Gastrocnemius medialis (tissue), 4 donors: ENCODE measurements at regions not wholly inside any gene's neighbourhood (a gene's known extent, or its start where the extent isn't known, plus 50 kb on each side); places are given as distances from the start of the nearest gene placed in this dataset.

ENCODE experiments used
- ATAC-seq, 2 donors: fragments of 150-250 bp; one replicate each; pipeline ENCODE4 v1.9.1; 2016
- DNase-seq, 2 donors: peaks; one replicate each; pipeline ENCODE4 v3.0.0-alpha.2; 2019
- H3K27ac ChIP-seq, 4 donors: fragments of 200-600 bp; sonication (generic); 1 replicate in 1 of 4; 2 replicates in 3 of 4; pipeline ENCODE4 v1.5.1; 2016 to 2018; ENCODE audit warnings: mild to moderate bottlenecking in 2 of 4, moderate library complexity in 1 of 4
- H3K27me3 ChIP-seq, 3 donors: fragments of 200-600 bp; sonication (generic) in 2 of 3; 1 replicate in 1 of 3; 2 replicates in 2 of 3; pipeline versions ENCODE4 v1.5.1 to v1.6.0; 2016 to 2019; ENCODE audit warnings: mild to moderate bottlenecking in 1 of 3, moderate library complexity in 1 of 3
- H3K36me3 ChIP-seq, 2 donors: fragments of 200-600 bp; sonication (generic) in 1 of 2; one replicate each; pipeline ENCODE4 v1.5.1; 2017 to 2018
- H3K4me1 ChIP-seq, 2 donors: fragments of 200-600 bp; sonication (generic) in 1 of 2; one replicate each; pipeline ENCODE4 v1.5.1; 2016 to 2017; ENCODE audit warnings: mild to moderate bottlenecking in 2 of 2
- H3K4me3 ChIP-seq, 4 donors: fragments of 200-600 bp; sonication (generic) in 3 of 4; 1 replicate in 1 of 4; 2 replicates in 3 of 4; pipeline ENCODE4 v1.5.1; 2016 to 2019; ENCODE audit warnings: mild to moderate bottlenecking in 2 of 4
- H3K9me3 ChIP-seq, 3 donors: fragments of 200-600 bp; sonication (generic) in 2 of 3; 1 replicate in 1 of 3; 2 replicates in 2 of 3; pipeline ENCODE4 v1.5.1; 2016 to 2019
- CTCF ChIP-seq, 5 experiments: fragments of 450-650 bp in 3 of 5; fragments of 200-600 bp in 2 of 5; sonication (generic) in 2 of 5; IDR thresholded peaks in 4 of 5; conservative IDR thresholded peaks in 1 of 5; 1 replicate in 4 of 5; 2 replicates in 1 of 5; pipeline ENCODE4 v1.5.1; 2016 to 2019; ENCODE audit warnings: antibody characterized with exemption in 5 of 5, mild to moderate bottlenecking in 3 of 5, moderate library complexity in 3 of 5
- POLR2A ChIP-seq, 2 donors: fragments of 450-650 bp; IDR thresholded peaks; one replicate each; pipeline ENCODE4 v1.6.1; 2017; ENCODE audit warnings: antibody characterized with exemption in 2 of 2, mild to moderate bottlenecking in 2 of 2, moderate library complexity in 2 of 2
- in situ Hi-C, 4 donors: fragments of 200-750 bp; cut with MboI; loops; one replicate each; pipeline versions ENCODE4 v1.15.0 to v1.8.0; 2017; ENCODE audit warnings: low sequenced_read_pairs in 4 of 4
- intact Hi-C: fragments of 100-400 bp; cut with DNase I; formaldehyde crosslinking; loops from one replicate; pipeline ENCODE4 v1.15.1; 2023; ENCODE audit warnings: low total_unique reads

GRCh38 chr18:2212598-2213205 lies 358.6 kb downstream of the METTL4 start:
- in situ Hi-C loops (no loop called here), intact Hi-C loops (no loop called here)
- no peaks in the 10 kb centered on the region for H3K27me3 ChIP-seq
- no peak overlapping the region for H3K4me3 ChIP-seq
- H3K27ac ChIP-seq: no peak overlapping the region
- no peak for TF ChIP-seq POLR2A (IDR thresholded peaks at IDR 0.05)
- TF ChIP-seq CTCF (IDR thresholded peaks at IDR 0.05 in 4 of 5, conservative IDR thresholded peaks at IDR 0.05 in 1 of 5): no peak
- no peaks in the 10 kb centered on the region for H3K9me3 ChIP-seq
- H3K36me3 ChIP-seq: no peaks in the 10 kb centered on the region
- DNase-seq (no peak), ATAC-seq (no peak)
- no peaks in the 10 kb centered on the region for H3K4me1 ChIP-seq

GRCh38 chr18:2213905-2214304 lies 357.4 kb downstream of the METTL4 start:
- TF ChIP-seq CTCF (IDR thresholded peaks at IDR 0.05 in 4 of 5, conservative IDR thresholded peaks at IDR 0.05 in 1 of 5): no peak
- TF ChIP-seq POLR2A (IDR thresholded peaks at IDR 0.05): no peak
- Histone ChIP-seq H3K27me3 (no peaks in the 10 kb centered on the region), H3K27ac (no peak overlapping the region), H3K36me3 (no peaks in the 10 kb centered on the region), H3K4me3 (no peak overlapping the region), H3K4me1 (no peaks in the 10 kb centered on the region), H3K9me3 (no peaks in the 10 kb centered on the region)
- ATAC-seq: no peak
- DNase-seq: no peak
- intact Hi-C loops (no loop called here), in situ Hi-C loops (no loop called here)

- in situ Hi-C loops (no loop called here), intact Hi-C loops (no loop called here)
- no peak for DNase-seq
Measured at GRCh38 chr18:2217356-2217755, 353.9 kb downstream of the METTL4 start.

GRCh38 chr18:2218101-2218500 lies 353.2 kb downstream of the METTL4 start:
- DNase-seq (no peak), ATAC-seq (no peak)
- no peaks in the 10 kb centered on the region for H3K36me3 ChIP-seq
- in situ Hi-C loops: no loop called here
- no peak overlapping the region for H3K27ac ChIP-seq
- H3K9me3 ChIP-seq: no peaks in the 10 kb centered on the region
- TF ChIP-seq POLR2A (IDR thresholded peaks at IDR 0.05): no peak
- no peak for TF ChIP-seq CTCF (IDR thresholded peaks at IDR 0.05 in 4 of 5, conservative IDR thresholded peaks at IDR 0.05 in 1 of 5)
- no peaks in the 10 kb centered on the region for H3K27me3 ChIP-seq
- H3K4me3 ChIP-seq: no peak overlapping the region
- intact Hi-C loops: no loop called here
- no peaks in the 10 kb centered on the region for H3K4me1 ChIP-seq

More at GRCh38 chr18:2217356-2217755, 353.9 kb downstream of the METTL4 start:
- TF ChIP-seq POLR2A (IDR thresholded peaks at IDR 0.05): no peak
- no peak for TF ChIP-seq CTCF (IDR thresholded peaks at IDR 0.05 in 4 of 5, conservative IDR thresholded peaks at IDR 0.05 in 1 of 5)
- Histone ChIP-seq H3K4me1 (no peaks in the 10 kb centered on the region), H3K9me3 (no peaks in the 10 kb centered on the region), H3K27me3 (no peaks in the 10 kb centered on the region), H3K4me3 (no peak overlapping the region), H3K27ac (no peak overlapping the region), H3K36me3 (no peaks in the 10 kb centered on the region)
- no peak for ATAC-seq

- H3K4me3 ChIP-seq: no peak overlapping the region
- TF ChIP-seq POLR2A (IDR thresholded peaks at IDR 0.05) (no peak), CTCF (IDR thresholded peaks at IDR 0.05 in 4 of 5, conservative IDR thresholded peaks at IDR 0.05 in 1 of 5) (no peak)
- no peaks in the 10 kb centered on the region for H3K4me1 ChIP-seq
- H3K27ac ChIP-seq: no peak overlapping the region
- in situ Hi-C loops: no loop called here
- H3K9me3 ChIP-seq: no peaks in the 10 kb centered on the region
- H3K36me3 ChIP-seq: no peaks in the 10 kb centered on the region
- intact Hi-C loops: no loop called here
- no peak for DNase-seq
- H3K27me3 ChIP-seq: no peaks in the 10 kb centered on the region
- no peak for ATAC-seq
Measured at GRCh38 chr18:2219706-2220105, 351.6 kb downstream of the METTL4 start.
